HG03025 (cell line): ENCODE measurements at regions not wholly inside any gene's neighbourhood (a gene's known extent, or its start where the extent isn't known, plus 50 kb on each side); places are given as distances from the start of the nearest gene placed in this dataset.
A peak's percentile ranks its signal among the peaks of the same experiment; 100 is the strongest.

ENCODE experiments used
- ATAC-seq: cut with Tn5 transposase; IDR thresholded peaks from one replicate; pipeline ENCODE4 v1.9.1; 2021; ENCODE audit warnings: mild to moderate bottlenecking, moderate library complexity; ENCODE audit not compliant: unreplicated experiment, low FRiP score

DNA sequence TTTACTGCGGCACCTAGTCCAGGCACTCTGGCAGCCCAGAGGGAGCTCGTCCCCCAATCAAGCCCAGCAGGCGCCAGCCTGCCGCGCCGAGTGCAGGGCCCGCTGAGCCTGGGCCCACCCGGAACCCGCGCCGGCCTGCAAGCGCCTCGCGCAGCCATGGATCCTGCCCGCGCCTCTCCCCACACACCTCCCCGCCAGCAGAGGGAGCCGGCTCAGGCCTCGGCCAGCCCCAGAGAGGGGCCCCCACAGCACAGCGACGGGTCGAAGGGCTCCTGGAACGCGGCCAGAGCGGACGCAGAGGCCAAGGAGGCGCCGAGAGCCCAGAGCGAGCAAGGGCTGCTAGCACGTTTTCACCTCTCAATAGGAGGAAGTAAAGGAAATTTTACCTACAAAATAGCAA is 767.0 kb downstream of the MRPL39 start:
- no peak for ATAC-seq

DNA sequence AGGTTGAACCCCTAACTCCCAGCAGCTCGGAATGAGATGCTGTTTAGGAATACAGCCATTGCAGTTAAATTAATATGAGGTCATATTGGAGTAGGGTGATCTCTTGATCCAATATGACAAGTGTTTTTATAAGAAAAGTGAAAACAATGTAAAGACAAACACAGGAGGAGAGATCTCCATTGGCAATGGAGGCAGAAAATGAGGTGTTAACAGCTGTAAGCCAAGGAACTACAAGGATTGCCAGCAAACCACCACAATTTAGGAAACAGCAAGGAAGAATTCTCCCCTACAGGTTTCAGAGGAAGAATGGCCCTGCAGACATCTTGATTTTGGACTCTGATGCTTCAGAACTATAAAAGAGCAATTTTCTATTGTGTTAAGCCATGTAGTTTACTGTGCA is 774.3 kb downstream of the MRPL39 start:
- no peak for ATAC-seq

DNA sequence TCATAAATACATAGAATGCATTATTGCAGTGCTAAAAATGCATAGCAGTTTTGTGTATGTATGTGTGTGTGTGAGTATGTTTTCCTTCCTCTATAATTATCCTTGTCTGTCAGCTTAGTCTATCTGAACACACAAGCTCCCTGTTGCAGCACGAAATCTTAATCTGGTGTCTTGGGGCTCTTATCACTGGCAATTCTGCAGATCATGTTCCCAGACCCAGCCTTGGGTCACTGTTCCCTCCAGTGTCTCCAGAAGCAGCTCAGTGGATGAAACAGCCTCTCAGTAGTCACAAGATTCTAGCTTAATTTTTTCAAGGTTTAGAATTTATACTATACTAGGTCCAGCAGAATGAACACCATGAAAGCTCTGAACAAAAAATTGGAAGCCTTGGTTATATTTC is 777.9 kb downstream of the MRPL39 start:
- ATAC-seq = no peak

DNA sequence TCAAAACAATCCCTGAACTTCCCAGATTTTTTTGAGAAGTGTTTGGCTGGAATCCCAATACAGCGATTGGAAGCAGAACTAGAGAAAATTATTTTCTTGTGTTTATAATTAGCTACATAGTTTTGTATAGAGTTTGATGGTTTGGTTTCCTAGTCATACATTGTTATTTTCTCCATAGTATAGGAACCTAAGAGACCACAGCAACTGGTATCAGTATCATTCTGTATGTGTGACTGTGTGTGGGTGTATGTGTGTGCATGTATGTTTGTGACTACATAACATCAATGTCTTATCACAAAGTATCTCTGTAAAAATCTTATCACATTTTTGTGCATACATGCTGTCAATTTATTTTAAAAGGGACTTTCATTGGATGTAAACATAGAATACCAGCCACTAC is 780.5 kb downstream of the MRPL39 start:
- ATAC-seq = peak; percentile 57

DNA sequence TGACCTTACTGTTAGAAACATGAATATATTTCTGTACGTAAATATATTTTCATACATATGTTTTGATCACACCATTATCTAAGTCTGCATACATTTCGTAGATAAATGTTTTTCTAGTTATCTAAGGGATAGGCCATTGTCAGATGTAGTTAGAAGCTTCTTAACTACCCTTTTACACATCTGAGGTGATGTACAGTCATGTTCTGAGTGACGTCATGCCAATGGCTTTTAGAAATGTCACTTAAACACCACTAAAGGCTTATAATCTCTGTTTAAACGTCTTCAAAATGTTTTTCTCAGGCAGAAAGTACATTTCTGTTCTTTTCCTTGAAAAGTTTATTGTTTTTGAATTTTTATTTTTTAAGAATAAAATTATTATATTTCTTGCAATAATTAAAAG is 781.9 kb downstream of the MRPL39 start:
- ATAC-seq = no peak

DNA sequence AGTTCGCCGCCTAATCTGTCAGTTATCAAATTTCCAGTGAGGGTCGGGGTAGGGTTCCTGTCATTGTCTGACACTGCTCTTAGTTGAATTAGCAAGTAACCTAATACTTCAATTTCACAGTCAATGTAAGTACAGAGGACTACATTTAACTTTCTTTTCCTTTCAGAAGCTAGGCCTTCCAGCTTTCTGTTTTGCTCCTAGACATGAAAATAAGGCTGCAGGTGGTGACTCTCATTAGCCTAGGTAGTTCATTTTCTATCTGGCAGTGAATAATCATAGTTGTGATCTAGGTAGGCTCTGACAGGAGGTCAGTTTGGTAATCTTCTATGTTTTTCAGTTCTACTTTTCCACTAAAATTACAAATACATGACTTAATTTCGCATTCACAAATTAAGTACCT is 783.1 kb downstream of the MRPL39 start:
- ATAC-seq = no peak

DNA sequence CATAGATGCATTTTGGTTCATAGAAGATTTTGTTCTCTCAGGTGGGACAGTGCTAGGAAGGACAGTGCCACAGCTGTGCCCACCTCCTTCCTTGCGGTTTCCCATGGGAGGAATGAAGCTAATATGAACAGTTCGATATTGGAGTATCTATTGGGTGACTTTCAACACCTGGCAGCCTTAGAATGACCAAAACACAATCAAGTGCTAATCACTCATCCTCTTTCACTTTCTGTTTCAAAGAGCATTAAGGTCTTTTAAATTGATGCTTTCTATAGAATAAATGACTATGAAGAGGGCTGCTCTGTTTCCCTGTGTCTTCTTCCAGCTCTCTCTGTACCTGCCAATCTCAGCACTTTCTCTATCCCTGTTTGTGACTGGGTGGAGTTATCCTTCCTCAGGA is 784.0 kb downstream of the MRPL39 start:
- ATAC-seq = no peak

DNA sequence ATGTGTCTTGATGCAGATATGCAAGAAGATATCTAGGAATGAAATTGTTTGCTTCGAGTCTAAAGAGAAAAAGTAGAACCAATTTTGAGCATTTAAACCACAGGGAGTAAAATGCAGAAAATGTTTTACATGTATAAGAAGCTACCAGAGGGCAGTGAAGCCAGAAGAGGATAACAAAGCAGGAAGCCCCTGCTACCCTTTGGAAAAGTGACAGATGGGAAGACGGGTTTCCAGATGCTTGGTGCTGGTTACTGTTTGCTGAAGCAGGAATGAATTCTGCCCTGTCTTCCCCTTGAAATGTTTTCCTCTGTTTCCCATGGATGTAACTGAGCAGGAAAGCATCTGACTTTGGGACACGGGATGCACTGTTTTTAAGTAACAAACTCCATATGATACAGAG is 822.2 kb downstream of the MRPL39 start:
- no peak for ATAC-seq

DNA sequence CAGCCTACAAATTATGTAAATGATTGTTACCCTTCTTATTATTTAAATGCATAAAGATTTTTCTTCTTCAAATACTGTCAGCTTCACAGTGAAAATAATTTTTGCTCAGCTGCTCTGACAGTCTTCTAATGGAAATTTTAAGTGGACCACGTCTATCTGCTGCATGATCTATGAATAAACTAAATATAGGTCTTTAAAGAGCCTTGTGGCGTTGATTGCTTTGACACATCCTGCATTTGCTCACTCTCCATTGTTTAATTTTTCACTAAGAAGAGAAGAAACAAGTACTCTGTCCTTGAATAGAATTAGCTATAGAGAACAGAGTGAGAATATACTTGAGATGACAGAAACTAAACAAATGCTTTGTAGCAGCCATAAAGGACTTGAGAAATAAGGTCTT is 826.1 kb downstream of the MRPL39 start:
- no peak for ATAC-seq

DNA sequence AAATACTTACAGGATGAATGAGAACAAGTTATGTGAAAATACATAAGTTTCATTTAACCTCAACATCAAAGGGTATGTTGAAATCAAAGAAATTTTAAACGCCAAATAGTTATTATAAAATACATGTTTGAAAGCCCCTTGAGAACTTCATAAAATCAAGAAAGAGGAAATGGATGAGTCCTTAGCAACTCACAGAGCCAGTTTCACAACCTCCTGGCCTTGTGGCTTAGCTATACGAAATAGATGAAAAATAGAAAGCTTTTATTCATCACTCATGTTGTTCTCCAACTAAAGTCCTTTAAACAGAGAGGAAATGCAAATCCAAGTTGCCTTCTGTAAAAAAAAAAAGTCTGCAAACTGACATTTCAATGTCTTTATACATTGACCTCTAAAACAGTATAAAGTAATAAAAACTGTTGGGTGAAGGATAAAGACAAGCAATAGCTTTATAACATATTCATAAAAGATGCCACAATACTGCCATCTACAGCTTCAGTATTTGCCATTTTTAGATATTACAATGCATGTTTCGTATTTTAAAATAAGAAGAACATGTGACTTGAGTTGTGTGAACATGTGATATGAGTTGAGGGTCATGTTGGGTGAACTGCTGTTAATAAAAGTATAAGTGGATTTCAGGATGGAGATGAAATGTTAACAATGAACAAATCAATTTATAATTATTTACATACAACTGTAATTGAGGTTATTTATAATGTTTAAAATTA is 847.8 kb downstream of the MRPL39 start:
- ATAC-seq = no peak

DNA sequence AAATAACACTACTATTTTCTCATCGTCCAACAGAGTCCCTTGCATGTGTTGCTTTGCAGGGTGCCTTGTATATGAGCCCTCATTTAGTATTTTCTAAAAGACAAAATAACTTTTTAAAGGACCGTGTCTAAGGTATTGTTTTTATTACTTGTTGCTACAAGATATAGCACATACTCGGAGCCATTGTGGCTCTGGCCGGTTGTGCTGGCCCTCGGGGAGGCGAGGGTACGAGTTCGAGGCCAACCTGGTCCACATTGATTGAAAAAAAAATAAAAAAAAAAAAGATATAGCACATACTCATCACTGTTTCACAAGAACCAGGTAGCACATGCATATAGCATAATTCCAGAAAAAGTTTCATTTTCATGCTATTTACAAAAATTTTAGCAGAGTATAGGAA is 869.2 kb downstream of the MRPL39 start:
- no peak for ATAC-seq

DNA sequence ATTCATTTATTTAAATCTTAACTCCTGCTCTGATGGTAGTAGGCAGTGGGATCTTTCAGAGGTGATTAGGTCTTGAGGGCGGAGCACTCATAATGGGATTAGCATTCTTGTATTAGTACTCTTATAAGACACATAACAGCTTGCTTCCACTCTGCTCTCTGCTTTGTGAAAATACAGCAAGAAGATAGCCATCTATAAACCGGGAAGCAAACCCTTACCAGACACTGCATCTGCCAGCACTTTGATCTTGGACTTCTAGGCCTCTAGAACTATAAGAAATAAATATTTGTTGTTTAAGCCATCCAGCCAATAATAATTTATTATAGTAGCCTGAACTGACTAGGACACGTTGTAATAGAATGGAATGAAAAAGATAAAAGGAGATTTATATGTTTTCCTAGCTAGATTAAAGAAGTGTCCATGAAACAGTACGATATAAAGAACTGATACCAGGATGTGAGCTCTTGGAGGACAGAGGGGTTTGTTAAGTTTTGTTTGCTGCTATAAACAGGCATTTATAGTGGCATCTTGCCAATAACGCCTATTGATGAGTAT is 869.9 kb downstream of the MRPL39 start:
- ATAC-seq = no peak

DNA sequence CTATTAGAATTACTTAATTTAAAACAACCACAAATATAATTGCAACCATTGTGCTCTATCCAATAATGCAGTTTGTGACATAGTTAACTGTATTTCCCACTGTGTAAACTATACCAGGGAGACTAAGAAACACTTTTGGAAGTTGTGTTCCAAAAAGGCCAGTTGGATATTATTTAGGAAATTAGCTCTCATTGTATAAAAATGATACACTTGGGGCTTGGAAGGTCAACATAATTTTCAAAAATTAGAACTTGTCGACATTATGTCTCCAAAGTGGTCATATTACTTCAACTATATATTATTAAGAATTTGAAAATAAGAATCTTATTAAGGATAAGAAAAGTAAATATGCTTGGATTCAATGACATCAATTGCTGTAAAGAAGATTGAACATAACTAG is 876.6 kb downstream of the MRPL39 start:
- no peak for ATAC-seq

DNA sequence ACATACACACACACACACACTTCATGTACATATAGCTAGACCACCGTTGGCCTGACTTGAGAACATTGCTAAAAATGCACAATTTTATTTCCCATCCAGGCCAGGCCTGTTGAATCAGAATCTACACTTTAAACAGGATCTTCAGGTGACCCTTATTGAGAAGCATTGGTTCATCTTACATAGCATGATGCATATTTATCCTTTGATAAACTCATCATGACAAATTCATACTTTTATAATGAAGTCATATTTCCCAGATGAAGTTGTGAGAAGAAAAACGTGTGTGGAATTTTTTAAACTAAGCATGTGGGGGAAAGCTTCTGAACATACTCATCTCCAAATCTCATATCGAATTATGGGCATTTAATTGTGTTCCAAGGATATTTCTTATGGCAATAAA is 877.7 kb downstream of the MRPL39 start:
- no peak for ATAC-seq

DNA sequence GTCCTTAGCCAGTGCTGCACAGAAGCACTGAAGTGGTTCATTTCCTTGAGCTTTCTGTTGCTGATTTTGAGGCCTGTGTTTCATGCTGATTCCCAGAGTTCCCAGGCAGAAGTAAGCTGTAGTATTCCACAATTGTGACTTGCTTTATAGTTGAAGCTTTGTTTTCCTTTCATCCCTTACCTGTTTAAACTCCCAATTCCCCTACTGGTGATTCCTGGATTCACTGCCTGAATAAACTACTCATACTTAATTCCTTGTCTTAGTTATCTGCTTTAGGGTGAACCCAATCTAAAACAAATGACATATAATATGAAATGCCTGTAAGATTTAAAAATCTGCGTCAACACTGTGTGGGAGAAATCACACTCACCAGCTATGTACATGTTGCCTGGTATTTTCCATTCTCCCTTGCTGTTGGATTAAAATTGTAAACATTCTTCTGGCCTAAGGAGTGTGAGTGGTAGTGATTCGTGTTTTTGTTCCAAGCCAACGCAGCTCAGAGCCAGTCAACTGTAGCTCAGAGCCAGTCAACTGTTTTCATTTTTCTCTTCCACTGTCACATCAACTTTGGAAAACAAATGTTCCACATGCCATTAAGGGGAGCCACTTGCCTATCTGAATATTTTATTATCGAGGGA is 879.4 kb downstream of the MRPL39 start:
- ATAC-seq = no peak

DNA sequence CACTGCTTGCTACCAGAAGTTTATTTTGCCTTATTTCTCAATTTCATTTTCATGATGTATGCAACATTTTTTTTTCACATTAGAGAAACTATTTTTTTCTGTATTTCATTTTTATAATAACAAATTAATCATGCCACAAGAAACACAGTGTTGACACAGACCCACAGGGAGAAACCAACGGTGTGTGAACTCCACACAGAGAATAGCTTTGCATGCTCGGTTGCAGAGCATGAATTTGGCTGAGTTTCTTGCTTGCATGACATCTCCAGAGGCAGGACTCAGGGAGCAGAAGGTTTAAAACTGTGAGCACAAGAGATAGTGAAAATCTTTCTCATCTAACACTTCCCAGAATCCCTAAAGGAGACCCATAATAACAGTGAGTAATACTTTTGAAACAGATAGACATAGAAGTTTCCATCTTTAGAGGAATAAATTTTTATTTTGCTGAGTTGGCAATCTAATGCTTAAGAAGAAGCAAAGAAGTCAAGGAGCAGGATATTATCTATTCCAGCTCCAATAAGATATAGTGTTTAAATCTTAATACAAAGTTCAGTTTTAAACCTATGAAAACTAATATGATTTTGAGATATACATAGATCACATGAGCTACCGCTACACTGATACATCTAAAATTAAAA is 890.9 kb downstream of the MRPL39 start:
- ATAC-seq = no peak

DNA sequence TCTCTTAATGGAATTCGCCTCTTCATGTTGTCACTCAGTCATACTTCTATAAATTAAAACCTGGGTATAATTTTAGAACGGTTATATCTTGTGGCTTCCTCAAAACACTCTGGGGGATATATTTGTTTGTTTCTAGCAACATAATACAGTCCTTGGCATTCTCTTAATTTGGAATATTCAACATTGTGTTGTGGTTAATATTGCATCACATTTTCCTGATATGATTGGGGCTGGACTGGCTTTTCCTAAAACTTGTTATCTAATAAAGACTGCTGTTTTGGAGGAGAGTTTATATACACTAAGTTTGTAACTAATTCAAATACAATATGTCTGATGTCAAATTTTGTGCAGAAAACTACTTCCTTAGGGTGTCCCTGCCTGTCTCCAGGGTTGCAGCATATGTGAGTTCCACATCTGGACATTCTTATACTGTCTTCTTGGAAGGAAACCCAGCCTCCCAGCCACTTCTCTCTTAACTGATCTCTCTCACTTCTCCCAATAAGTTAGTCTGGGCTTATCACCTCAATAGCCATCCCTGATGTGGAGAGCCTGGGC is 892.6 kb downstream of the MRPL39 start:
- no peak for ATAC-seq

DNA sequence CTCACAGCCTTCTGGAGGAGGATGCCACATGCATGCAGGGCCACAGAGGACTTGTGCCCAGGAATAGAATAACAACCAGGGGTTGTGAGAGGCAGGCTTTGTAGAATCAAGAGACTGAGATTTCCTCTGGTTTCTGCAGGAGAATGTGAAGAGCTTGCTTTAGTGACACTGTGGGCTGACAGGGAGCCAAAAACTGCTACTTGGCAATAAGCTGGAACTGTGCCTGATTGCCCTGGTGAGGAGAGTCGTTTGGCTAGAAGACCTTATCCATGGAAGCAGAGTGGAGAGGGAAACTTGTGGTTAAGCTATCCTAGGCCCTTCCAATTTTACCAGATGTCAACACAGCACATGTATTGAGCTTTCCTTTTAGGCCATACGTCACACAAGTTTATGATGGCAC is 902.1 kb downstream of the MRPL39 start:
- no peak for ATAC-seq

DNA sequence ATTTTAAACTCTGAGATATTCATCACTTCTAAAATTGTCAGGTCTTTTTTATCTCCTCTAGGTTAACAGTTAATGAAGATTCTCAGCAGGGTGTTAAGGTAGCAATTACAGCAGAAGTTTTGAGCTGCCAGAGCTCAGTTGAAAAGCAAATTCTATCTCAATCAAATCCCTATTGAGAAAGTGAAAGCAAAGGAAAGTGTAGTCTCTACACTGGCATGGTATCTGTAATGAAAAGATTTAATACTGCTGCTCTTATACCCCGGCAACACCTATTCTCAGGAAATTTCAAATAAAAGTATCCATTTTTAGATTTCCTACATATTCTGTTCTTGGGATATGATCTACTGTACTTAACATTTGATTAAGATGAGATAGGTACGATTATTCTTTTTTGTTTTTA is 913.5 kb downstream of the MRPL39 start:
- no peak for ATAC-seq

DNA sequence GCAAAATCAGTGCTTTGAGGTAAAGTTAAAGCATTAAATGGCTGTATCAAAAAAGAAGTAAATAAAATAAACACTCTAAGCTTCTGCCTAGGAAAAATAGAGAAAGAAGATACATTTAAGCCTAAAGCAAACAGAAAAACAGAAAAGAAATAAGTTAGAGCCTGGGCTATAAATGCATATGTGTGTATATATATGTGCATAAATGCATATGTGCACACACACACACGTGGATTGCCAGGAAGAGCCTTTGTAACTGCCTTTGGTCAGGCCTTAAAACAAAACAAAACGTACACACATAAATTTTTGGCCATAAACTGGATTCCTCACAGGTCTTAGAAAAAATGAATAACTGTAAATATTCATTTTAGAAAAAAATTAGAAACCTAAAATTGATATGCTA is 925.8 kb downstream of the MRPL39 start:
- no peak for ATAC-seq

DNA sequence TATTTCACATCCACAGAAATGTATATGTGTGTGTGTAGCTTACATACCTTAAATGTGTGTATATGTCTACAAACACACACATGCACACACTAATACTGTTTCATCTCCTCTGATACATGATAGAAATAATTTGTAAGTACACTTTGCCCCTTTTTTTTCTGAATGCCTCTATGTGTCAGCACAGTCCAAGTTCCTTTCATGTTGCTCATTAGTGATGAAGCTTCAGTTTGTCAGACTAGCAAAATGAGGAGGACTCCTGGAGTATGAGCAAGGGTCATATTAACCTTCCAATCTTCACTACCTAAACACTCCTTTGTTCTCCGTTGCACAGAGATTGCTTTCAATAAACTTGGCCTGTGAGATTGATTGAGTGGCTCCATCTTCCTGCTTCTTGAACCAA is 935.4 kb downstream of the MRPL39 start:
- ATAC-seq = no peak
